ENCODE measurements at regions not wholly inside any gene's neighbourhood (a gene's known extent, or its start where the extent isn't known, plus 50 kb on each side); places are given as distances from the start of the nearest gene placed in this dataset.

- TF ChIP-seq POLR2A (IDR thresholded peaks at IDR 0.05) (no peak), POLR2AphosphoS5 (IDR thresholded peaks at IDR 0.05) (no peak), CTCF (IDR thresholded peaks at IDR 0.05 in 8 of 11, conservative IDR thresholded peaks at IDR 0.05 in 3 of 11) (no peak)
Observed at GRCh38 chr6:133787122-133787521, 101.8 kb upstream of the TCF21 start.

Measured in spleen (tissue), 7 donors.